Neural progenitor cell (in vitro differentiated cells): ENCODE measurements at regions not wholly inside any gene's neighbourhood (a gene's known extent, or its start where the extent isn't known, plus 50 kb on each side); places are given as distances from the start of the nearest gene placed in this dataset.

Experiments
- DNase-seq: peaks from one replicate; pipeline ENCODE4 v3.0.0-alpha.2; 2016; ENCODE audit warnings: low spot score
- H2AFZ ChIP-seq: fragments of 200-600 bp; sonication (generic); replicated peaks from 2 replicates; pipeline ENCODE4 v1.6.1; 2016; ENCODE audit warnings: antibody characterized with exemption
- H3F3A ChIP-seq: fragments of 200-600 bp; sonication (generic); 2 replicates; pipeline ENCODE4 v1.6.1; 2016; ENCODE audit warnings: antibody characterized with exemption, low read depth
- H3K27ac ChIP-seq: fragments of 200-600 bp; sonication (generic); 2 replicates; pipeline ENCODE4 v1.5.1; 2016; ENCODE audit warnings: mild to moderate bottlenecking
- H3K27me3 ChIP-seq: fragments of 200-600 bp; sonication (generic); 2 replicates; pipeline ENCODE4 v1.6.1; 2016; ENCODE audit warnings: mild to moderate bottlenecking, moderate library complexity
- H3K36me3 ChIP-seq: fragments of 200-600 bp; sonication (generic); 2 replicates; pipeline ENCODE4 v1.5.1; 2016
- H3K4me1 ChIP-seq: fragments of 200-600 bp; sonication (generic); 2 replicates; pipeline ENCODE4 v1.6.1; 2016; ENCODE audit warnings: mixed run types
- H3K4me2 ChIP-seq: fragments of 200-600 bp; sonication (generic); 2 replicates; pipeline ENCODE4 v1.6.1; 2016
- H3K4me3 ChIP-seq: fragments of 200-600 bp; sonication (generic); 2 replicates; pipeline ENCODE4 v1.5.1; 2016
- H3K79me2 ChIP-seq: fragments of 200-600 bp; sonication (generic); 2 replicates; pipeline ENCODE4 v1.6.1; 2016; ENCODE audit warnings: low read depth
- H3K9ac ChIP-seq: fragments of 200-600 bp; sonication (generic); 2 replicates; pipeline ENCODE4 v1.6.1; 2016
- H3K9me3 ChIP-seq: fragments of 200-600 bp; sonication (generic); 2 replicates; pipeline ENCODE4 v1.5.1; 2016; ENCODE audit warnings: low read depth
- H4K20me1 ChIP-seq: fragments of 200-600 bp; sonication (generic); 2 replicates; pipeline ENCODE4 v1.6.1; 2016; ENCODE audit warnings: low read depth
- H3K27ac Mint-ChIP-seq: 3 replicates; pipeline ENCODE4 v1.8.0; 2021; ENCODE audit warnings: mixed read lengths
- H3K27me3 Mint-ChIP-seq: 2 replicates; pipeline ENCODE4 v1.8.0; 2022; ENCODE audit warnings: low read depth, mild to moderate bottlenecking, inconsistent platforms, moderate library complexity, mixed read lengths; ENCODE audit not compliant: insufficient read depth
- H3K36me3 Mint-ChIP-seq: 3 replicates; pipeline ENCODE4 v1.8.0; 2021; ENCODE audit warnings: mixed read lengths
- H3K4me1 Mint-ChIP-seq: 3 replicates; pipeline ENCODE4 v1.8.0; 2021; ENCODE audit warnings: mixed read lengths
- H3K4me3 Mint-ChIP-seq: 3 replicates; pipeline ENCODE4 v1.8.0; 2021; ENCODE audit warnings: mild to moderate bottlenecking, moderate library complexity, mixed read lengths
- H3K9me3 Mint-ChIP-seq: 3 replicates; pipeline ENCODE4 v1.8.0; 2020; ENCODE audit warnings: mixed read lengths
- EZH2 ChIP-seq: fragments of 200-600 bp; sonication (generic); IDR thresholded peaks from 2 replicates; pipeline ENCODE4 v1.6.1; 2017; ENCODE audit warnings: antibody characterized with exemption, mild to moderate bottlenecking, moderate library complexity
- EZH2phosphoT487 ChIP-seq: fragments of 200-600 bp; sonication (generic); IDR thresholded peaks from 2 replicates; pipeline ENCODE4 v1.6.1; 2017; ENCODE audit warnings: antibody characterized with exemption
- TF ChIP-seq, protein P1 (sequence below): fragments of 200-600 bp; sonication (generic); IDR thresholded peaks from 2 replicates; pipeline ENCODE4 v1.5.1; 2017; ENCODE audit warnings: antibody characterized with exemption, mild to moderate bottlenecking

DNA sequence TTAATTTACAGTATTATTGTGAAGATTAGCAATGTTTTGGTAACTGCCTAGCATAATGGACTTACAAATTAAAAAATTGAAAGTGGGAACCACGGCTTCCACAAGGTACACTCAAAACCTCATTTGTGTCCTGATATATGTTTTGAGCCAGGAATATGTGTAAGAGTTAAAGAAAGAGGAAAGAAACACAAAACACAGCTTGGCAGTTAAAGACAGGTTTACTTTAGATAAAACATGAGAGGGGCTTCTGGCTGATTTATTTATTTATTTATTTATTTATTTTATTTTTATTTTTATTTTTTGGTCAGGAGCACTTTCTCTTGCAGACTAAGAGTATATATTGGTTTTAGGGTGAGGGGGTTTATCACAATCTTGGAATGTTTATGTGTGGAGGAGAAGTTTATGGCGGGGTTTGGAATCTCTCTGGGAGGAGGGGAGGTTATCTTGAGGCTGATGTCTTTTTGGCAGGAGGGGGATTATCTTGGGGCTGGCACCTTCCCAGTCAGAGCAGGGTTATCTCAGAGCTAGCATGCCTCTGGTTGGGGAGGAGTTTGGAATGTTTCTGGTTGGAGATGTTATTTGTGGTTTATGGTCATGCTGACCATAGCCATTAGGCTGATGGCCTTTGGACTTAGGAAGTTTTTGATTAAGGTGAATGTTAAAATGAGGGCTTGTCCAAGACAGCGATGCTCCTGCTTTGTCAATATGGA is 436.7 kb downstream of the DAD1 start:
- Histone ChIP-seq H3K9ac (no peak overlapping the region), H3K4me2 (no peak overlapping the region), H3K27me3 (no peaks in the 10 kb centered on the region), H3K79me2 (no peaks in the 10 kb centered on the region), H3K9me3 (no peaks in the 10 kb centered on the region), H3K27ac (no peak overlapping the region), H3K36me3 (no peaks in the 10 kb centered on the region), H2AFZ (no peak overlapping the region), H3K4me3 (no peak overlapping the region), H3K4me1 (no peaks in the 10 kb centered on the region), H3F3A (no peaks in the 10 kb centered on the region), H4K20me1 (no peaks in the 10 kb centered on the region)
- H3K4me3 Mint-ChIP-seq, result no peak overlapping the region
- no peaks in the 10 kb centered on the region for H3K4me1 Mint-ChIP-seq
- TF ChIP-seq, protein P1, sequence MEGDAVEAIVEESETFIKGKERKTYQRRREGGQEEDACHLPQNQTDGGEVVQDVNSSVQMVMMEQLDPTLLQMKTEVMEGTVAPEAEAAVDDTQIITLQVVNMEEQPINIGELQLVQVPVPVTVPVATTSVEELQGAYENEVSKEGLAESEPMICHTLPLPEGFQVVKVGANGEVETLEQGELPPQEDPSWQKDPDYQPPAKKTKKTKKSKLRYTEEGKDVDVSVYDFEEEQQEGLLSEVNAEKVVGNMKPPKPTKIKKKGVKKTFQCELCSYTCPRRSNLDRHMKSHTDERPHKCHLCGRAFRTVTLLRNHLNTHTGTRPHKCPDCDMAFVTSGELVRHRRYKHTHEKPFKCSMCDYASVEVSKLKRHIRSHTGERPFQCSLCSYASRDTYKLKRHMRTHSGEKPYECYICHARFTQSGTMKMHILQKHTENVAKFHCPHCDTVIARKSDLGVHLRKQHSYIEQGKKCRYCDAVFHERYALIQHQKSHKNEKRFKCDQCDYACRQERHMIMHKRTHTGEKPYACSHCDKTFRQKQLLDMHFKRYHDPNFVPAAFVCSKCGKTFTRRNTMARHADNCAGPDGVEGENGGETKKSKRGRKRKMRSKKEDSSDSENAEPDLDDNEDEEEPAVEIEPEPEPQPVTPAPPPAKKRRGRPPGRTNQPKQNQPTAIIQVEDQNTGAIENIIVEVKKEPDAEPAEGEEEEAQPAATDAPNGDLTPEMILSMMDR, result no peak
- TF ChIP-seq EZH2phosphoT487, result no peak
- TF ChIP-seq EZH2, result no peak
- no peak overlapping the region for H3K27ac Mint-ChIP-seq
- H3K9me3 Mint-ChIP-seq, result peaks cover 13% of the 10 kb centered on the region
- no peaks in the 10 kb centered on the region for H3K36me3 Mint-ChIP-seq
- no peak for DNase-seq
- peaks cover 3% of the 10 kb centered on the region for H3K27me3 Mint-ChIP-seq

DNA sequence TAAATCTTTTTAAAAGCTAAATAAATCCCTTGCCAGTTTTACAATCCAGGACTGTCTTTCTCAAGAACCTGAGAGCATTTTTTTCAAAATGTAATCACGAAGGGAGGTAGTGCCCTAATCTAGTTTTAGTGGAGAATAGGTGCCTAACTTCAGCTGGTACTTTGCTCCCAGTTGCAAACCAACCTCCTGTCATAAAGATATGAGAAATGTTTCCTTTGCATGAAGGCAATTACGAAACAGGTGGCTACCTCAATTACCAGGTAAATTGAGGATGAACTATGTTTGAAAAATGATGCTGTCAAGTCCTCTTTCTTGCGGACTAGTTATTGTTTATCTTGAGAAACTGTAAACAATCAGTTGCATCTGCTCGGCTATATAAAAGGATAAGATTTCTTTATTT is 437.9 kb downstream of the DAD1 start:
- H3K36me3 ChIP-seq, result no peaks in the 10 kb centered on the region
- H3K27ac Mint-ChIP-seq, result no peak overlapping the region
- no peak for DNase-seq
- H4K20me1 ChIP-seq, result no peaks in the 10 kb centered on the region
- no peak for TF ChIP-seq EZH2phosphoT487
- H3K4me1 ChIP-seq, result no peaks in the 10 kb centered on the region
- H3F3A ChIP-seq, result no peaks in the 10 kb centered on the region
- no peaks in the 10 kb centered on the region for H3K36me3 Mint-ChIP-seq
- H3K4me1 Mint-ChIP-seq, result no peaks in the 10 kb centered on the region
- H3K9me3 ChIP-seq, result no peaks in the 10 kb centered on the region
- no peak overlapping the region for H3K4me3 Mint-ChIP-seq
- H3K9ac ChIP-seq, result no peak overlapping the region
- H3K9me3 Mint-ChIP-seq, result peaks cover 13% of the 10 kb centered on the region
- H3K4me3 ChIP-seq, result no peak overlapping the region
- no peak overlapping the region for H2AFZ ChIP-seq
- no peak overlapping the region for H3K4me2 ChIP-seq
- H3K79me2 ChIP-seq, result no peaks in the 10 kb centered on the region
- no peaks in the 10 kb centered on the region for H3K27me3 ChIP-seq
- no peak overlapping the region for H3K27ac ChIP-seq
- peaks cover 3% of the 10 kb centered on the region for H3K27me3 Mint-ChIP-seq

DNA sequence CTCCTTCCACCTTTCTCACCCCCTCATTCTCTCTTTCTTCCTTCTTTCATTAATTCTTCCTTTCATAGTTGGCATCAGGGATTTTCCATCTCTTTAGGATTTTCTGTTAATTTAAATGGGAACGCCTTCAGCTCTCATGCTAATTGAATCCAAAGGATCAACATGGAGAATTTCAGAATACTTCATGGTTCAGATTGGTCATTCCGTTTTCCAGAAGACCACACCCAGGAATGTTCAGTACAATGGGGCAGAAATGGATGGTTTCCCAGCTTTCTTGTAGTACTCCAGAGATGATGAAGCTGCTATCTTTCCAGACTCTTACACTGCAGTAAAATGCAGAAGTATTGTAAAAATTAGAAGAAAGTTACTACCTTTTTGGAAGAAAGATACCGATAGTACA is 440.0 kb downstream of the DAD1 start:
- Histone ChIP-seq H3K4me1 (no peaks in the 10 kb centered on the region), H3K27me3 (peaks cover 3% of the 10 kb centered on the region), H3K27ac (no peak overlapping the region), H3K9me3 (no peaks in the 10 kb centered on the region), H3K36me3 (no peaks in the 10 kb centered on the region), H4K20me1 (no peaks in the 10 kb centered on the region), H3K79me2 (no peaks in the 10 kb centered on the region), H3F3A (no peaks in the 10 kb centered on the region), H3K9ac (no peak overlapping the region), H3K4me3 (no peak overlapping the region), H3K4me2 (no peak overlapping the region), H2AFZ (no peak overlapping the region)
- H3K4me1 Mint-ChIP-seq, result no peaks in the 10 kb centered on the region
- H3K9me3 Mint-ChIP-seq, result peaks cover 13% of the 10 kb centered on the region
- no peak overlapping the region for H3K4me3 Mint-ChIP-seq
- H3K27me3 Mint-ChIP-seq, result peaks cover 3% of the 10 kb centered on the region
- H3K36me3 Mint-ChIP-seq, result no peaks in the 10 kb centered on the region
- DNase-seq, result no peak
- TF ChIP-seq EZH2phosphoT487 (no peak), EZH2 (no peak)
- TF ChIP-seq, protein P1, result no peak
- no peak overlapping the region for H3K27ac Mint-ChIP-seq

DNA sequence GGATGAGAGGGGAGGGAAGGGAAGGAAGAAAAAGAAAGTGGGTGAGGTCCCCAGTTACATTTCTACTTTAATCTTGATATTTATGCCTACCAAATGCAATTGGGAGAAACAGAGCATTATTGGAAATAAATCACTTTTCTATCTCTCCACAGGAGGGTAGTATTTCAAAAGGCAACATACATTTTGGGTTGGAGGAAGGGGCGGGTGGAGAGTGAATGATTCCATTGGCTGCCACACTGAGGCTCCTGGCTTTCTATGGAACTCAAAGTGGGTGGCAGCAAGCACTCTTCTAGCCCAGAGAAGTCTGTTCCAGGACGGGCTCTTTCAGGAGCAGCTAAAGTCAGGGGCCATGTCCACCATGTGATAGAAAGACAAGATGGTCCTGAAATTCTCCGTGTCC is 441.3 kb downstream of the DAD1 start:
- Histone ChIP-seq H3K9ac (no peak overlapping the region), H3K27ac (no peak overlapping the region), H3K79me2 (no peaks in the 10 kb centered on the region), H3K4me2 (no peak overlapping the region), H3F3A (no peaks in the 10 kb centered on the region), H3K4me1 (no peaks in the 10 kb centered on the region), H3K36me3 (no peaks in the 10 kb centered on the region), H2AFZ (no peak overlapping the region), H3K9me3 (no peaks in the 10 kb centered on the region), H3K4me3 (no peak overlapping the region), H4K20me1 (no peaks in the 10 kb centered on the region), H3K27me3 (peaks cover 3% of the 10 kb centered on the region)
- Mint-ChIP-seq H3K36me3 (no peaks in the 10 kb centered on the region), H3K9me3 (peaks cover 10% of the 10 kb centered on the region), H3K4me1 (no peaks in the 10 kb centered on the region), H3K4me3 (no peak overlapping the region), H3K27ac (no peak overlapping the region), H3K27me3 (peaks cover 3% of the 10 kb centered on the region)
- DNase-seq, result no peak
- TF ChIP-seq EZH2, result no peak
- TF ChIP-seq EZH2phosphoT487, result no peak
- TF ChIP-seq, protein P1, result no peak
